Cardiac fibroblast (primary cell): ENCODE measurements at regions not wholly inside any gene's neighbourhood (a gene's known extent, or its start where the extent isn't known, plus 50 kb on each side); places are given as distances from the start of the nearest gene placed in this dataset.
"Not testable (repeated sequence)": the region's sequence is repeated elsewhere in the genome, so short reads cannot be mapped to it uniquely, and the experiment has no call there.

Source experiments
- DNase-seq, 2 donors: peaks; one replicate each; pipeline versions ENCODE4 v3.0.0 to v3.0.0-alpha.2; 2010; ENCODE audit warnings: low read depth in 2 of 2
- H3K4me3 ChIP-seq, 2 donors: replicated peaks in 1 of 2; 1 replicate in 1 of 2; 2 replicates in 1 of 2; pipeline ENCODE4 v1.5.1; 2011; ENCODE audit warnings: low read depth in 2 of 2, low read length in 2 of 2, mild to moderate bottlenecking in 2 of 2, moderate library complexity in 1 of 2
- CTCF ChIP-seq: IDR thresholded peaks from one replicate; pipeline ENCODE4 v1.5.1; 2011; ENCODE audit warnings: low read depth, mild to moderate bottlenecking, low read length, inconsistent platforms

GRCh38 chrX:1140236-1140681, 72.2 kb downstream of the CRLF2 start:
- TF ChIP-seq CTCF, result no peak
- no peak overlapping the region for H3K4me3 ChIP-seq
- DNase-seq, result no peak

GRCh38 chrX:1139185-1139500, 73.3 kb downstream of the CRLF2 start:
- no peak overlapping the region for H3K4me3 ChIP-seq
- no peak for TF ChIP-seq CTCF
- DNase-seq, result no peak

- no peak for TF ChIP-seq CTCF
- no peak for DNase-seq
- no peak overlapping the region for H3K4me3 ChIP-seq
Observed at GRCh38 chrX:1138476-1139184, 73.8 kb downstream of the CRLF2 start.

- H3K4me3 ChIP-seq, result no peak overlapping the region
- no peak for DNase-seq
- TF ChIP-seq CTCF, result no peak
Observed at GRCh38 chrX:1137531-1137930, 74.9 kb downstream of the CRLF2 start.

- H3K4me3 ChIP-seq, DNase-seq: not testable (repeated sequence)
Observed at GRCh38 chrX:1136582-1136981, 75.9 kb downstream of the CRLF2 start.

GRCh38 chrX:1134976-1135375, 77.5 kb downstream of the CRLF2 start:
- DNase-seq, result no peak

GRCh38 chrX:1134156-1134555, 78.3 kb downstream of the CRLF2 start:
- DNase-seq, result no peak
- H3K4me3 ChIP-seq, result no peak overlapping the region
- TF ChIP-seq CTCF, result no peak

More at GRCh38 chrX:1134976-1135375, 77.5 kb downstream of the CRLF2 start:
- TF ChIP-seq CTCF, result no peak
- H3K4me3 ChIP-seq, result no peak overlapping the region
